C4-2B (cell line): ENCODE measurements at regions not wholly inside any gene's neighbourhood (a gene's known extent, or its start where the extent isn't known, plus 50 kb on each side); places are given as distances from the start of the nearest gene placed in this dataset.

Experiments
- CTCF ChIP-seq: fragments of 450-650 bp; conservative IDR thresholded peaks from 2 replicates; pipeline ENCODE4 v1.5.1; 2017; ENCODE audit warnings: mild to moderate bottlenecking
- ZFX ChIP-seq: fragments of 450-650 bp; IDR thresholded peaks from 2 replicates; pipeline ENCODE4 v1.6.1; 2017

- no peak for TF ChIP-seq CTCF
- TF ChIP-seq ZFX = no peak
These were observed 185.3 kb upstream of the PREP start for GRCh38 chr6:105588123-105588710.
